ENCODE measurements at regions not wholly inside any gene's neighbourhood (a gene's known extent, or its start where the extent isn't known, plus 50 kb on each side); places are given as distances from the start of the nearest gene placed in this dataset.

GRCh38 chr14:51424041-51424440, 184.0 kb downstream of the TMX1 start:
- TF ChIP-seq, protein P1, sequence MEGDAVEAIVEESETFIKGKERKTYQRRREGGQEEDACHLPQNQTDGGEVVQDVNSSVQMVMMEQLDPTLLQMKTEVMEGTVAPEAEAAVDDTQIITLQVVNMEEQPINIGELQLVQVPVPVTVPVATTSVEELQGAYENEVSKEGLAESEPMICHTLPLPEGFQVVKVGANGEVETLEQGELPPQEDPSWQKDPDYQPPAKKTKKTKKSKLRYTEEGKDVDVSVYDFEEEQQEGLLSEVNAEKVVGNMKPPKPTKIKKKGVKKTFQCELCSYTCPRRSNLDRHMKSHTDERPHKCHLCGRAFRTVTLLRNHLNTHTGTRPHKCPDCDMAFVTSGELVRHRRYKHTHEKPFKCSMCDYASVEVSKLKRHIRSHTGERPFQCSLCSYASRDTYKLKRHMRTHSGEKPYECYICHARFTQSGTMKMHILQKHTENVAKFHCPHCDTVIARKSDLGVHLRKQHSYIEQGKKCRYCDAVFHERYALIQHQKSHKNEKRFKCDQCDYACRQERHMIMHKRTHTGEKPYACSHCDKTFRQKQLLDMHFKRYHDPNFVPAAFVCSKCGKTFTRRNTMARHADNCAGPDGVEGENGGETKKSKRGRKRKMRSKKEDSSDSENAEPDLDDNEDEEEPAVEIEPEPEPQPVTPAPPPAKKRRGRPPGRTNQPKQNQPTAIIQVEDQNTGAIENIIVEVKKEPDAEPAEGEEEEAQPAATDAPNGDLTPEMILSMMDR (conservative IDR thresholded peaks at IDR 0.05): no peak
- no peak for TF ChIP-seq EZH2 (IDR thresholded peaks at IDR 0.05; ENCODE audit: low read depth)

All from PC-9 (cell line).